HEK293 (cell line): ENCODE measurements at regions not wholly inside any gene's neighbourhood (a gene's known extent, or its start where the extent isn't known, plus 50 kb on each side); places are given as distances from the start of the nearest gene placed in this dataset.

Experiments used
- CTCF ChIA-PET: fragments of 350-600 bp; formaldehyde crosslinking; extraction: SDS; loops from one replicate; lab custom pipeline; 2021; ENCODE audit warnings: antibody characterized with exemption; lab: Yijun Ruan, JAX
- POLR2A ChIA-PET: fragments of 300-600 bp; formaldehyde crosslinking; extraction: SDS; loops from one replicate; lab custom pipeline; 2020; ENCODE audit warnings: antibody characterized with exemption, inconsistent platforms; lab: Yijun Ruan, JAX
- H3K27ac ChIP-seq: fragments of 200-500 bp; sonication (Bioruptor generic); 2 replicates; pipeline ENCODE4 v1.5.1; 2014; ENCODE audit warnings: low read depth, low read length, control low read depth, inconsistent platforms; ENCODE audit errors: extremely low read depth
- H3K36me3 ChIP-seq, 2 experiments: fragments of 200-500 bp in 1 of 2; sonication (Bioruptor generic) in 1 of 2; 1 replicate in 1 of 2; 2 replicates in 1 of 2; pipeline ENCODE4 v1.5.1; 2014 to 2017; ENCODE audit warnings: inconsistent platforms in 2 of 2, low read length in 2 of 2; ENCODE audit not compliant: control insufficient read depth in 2 of 2, insufficient read depth in 1 of 2
- H3K4me1 ChIP-seq: fragments of 200-500 bp; sonication (Bioruptor generic); 2 replicates; pipeline ENCODE4 v1.5.1; 2014; ENCODE audit warnings: mild to moderate bottlenecking, low read length, inconsistent platforms; ENCODE audit not compliant: control insufficient read depth, insufficient read depth
- H3K4me3 ChIP-seq: 2 replicates; pipeline ENCODE4 v1.5.1; 2011; ENCODE audit warnings: low read depth, mild to moderate bottlenecking, control low read depth, low read length, moderate library complexity
- H3K9me3 ChIP-seq: fragments of 200-500 bp; sonication (Bioruptor generic); 2 replicates; pipeline ENCODE4 v1.5.1; 2014; ENCODE audit warnings: low read depth, low read length, inconsistent platforms; ENCODE audit not compliant: control insufficient read depth, insufficient read depth
- EGR2 ChIP-seq: fragments of 450-650 bp; formaldehyde crosslinking; IDR thresholded peaks from 2 replicates; pipeline ENCODE4 v1.5.1; 2016; ENCODE audit warnings: low read depth, missing biosample characterization, missing genetic modification characterization
- PRDM4 ChIP-seq: fragments of 450-650 bp; formaldehyde crosslinking; IDR thresholded peaks from 2 replicates; pipeline ENCODE4 v1.5.1; 2017; ENCODE audit warnings: missing biosample characterization, missing genetic modification characterization
- SETDB1 ChIP-seq: IDR thresholded peaks from one replicate; pipeline ENCODE4 v1.6.1; 2017; ENCODE audit warnings: mild to moderate bottlenecking, low read length, moderate library complexity, mixed read lengths; ENCODE audit not compliant: insufficient read length
- SP3 ChIP-seq: fragments of 450-650 bp; formaldehyde crosslinking; IDR thresholded peaks from 2 replicates; pipeline ENCODE4 v1.5.1; 2016; ENCODE audit warnings: missing biosample characterization, missing genetic modification characterization
- TRIM28 ChIP-seq: IDR thresholded peaks from 2 replicates; pipeline ENCODE4 v1.6.1; 2011; ENCODE audit warnings: low read length, control low read depth, borderline replicate concordance
- ZBTB17 ChIP-seq: fragments of 450-650 bp; formaldehyde crosslinking; IDR thresholded peaks from 2 replicates; pipeline ENCODE4 v1.5.1; 2016; ENCODE audit warnings: missing biosample characterization, missing genetic modification characterization
- ZBTB20 ChIP-seq: fragments of 450-650 bp; formaldehyde crosslinking; IDR thresholded peaks from 2 replicates; pipeline ENCODE4 v1.5.1; 2016; ENCODE audit warnings: missing biosample characterization, missing genetic modification characterization
- ZNF132 ChIP-seq: fragments of 450-650 bp; formaldehyde crosslinking; IDR thresholded peaks from 2 replicates; pipeline ENCODE4 v1.5.1; 2017; ENCODE audit warnings: missing biosample characterization, missing genetic modification characterization, borderline replicate concordance
- ZNF202 ChIP-seq: fragments of 450-650 bp; formaldehyde crosslinking; IDR thresholded peaks from 2 replicates; pipeline ENCODE4 v1.5.1; 2016; ENCODE audit warnings: missing biosample characterization, missing genetic modification characterization, borderline replicate concordance
- ZNF266 ChIP-seq: fragments of 450-650 bp; formaldehyde crosslinking; IDR thresholded peaks from 2 replicates; pipeline ENCODE4 v1.5.1; 2016; ENCODE audit warnings: missing biosample characterization, missing genetic modification characterization, low read depth
- ZNF350 ChIP-seq: fragments of 450-650 bp; formaldehyde crosslinking; IDR thresholded peaks from 2 replicates; pipeline ENCODE4 v1.5.0; 2017; ENCODE audit warnings: missing biosample characterization, mild to moderate bottlenecking, missing genetic modification characterization
- ZNF521 ChIP-seq: fragments of 450-650 bp; formaldehyde crosslinking; IDR thresholded peaks from 2 replicates; pipeline ENCODE4 v1.5.1; 2017; ENCODE audit warnings: missing biosample characterization, mild to moderate bottlenecking, missing genetic modification characterization
- ZNF549 ChIP-seq: fragments of 450-650 bp; IDR thresholded peaks from 2 replicates; pipeline ENCODE4 v1.5.1; 2018; ENCODE audit warnings: missing biosample characterization, missing genetic modification characterization, mild to moderate bottlenecking, inconsistent platforms, moderate library complexity
- ZNF645 ChIP-seq: fragments of 450-650 bp; formaldehyde crosslinking; IDR thresholded peaks from 2 replicates; pipeline ENCODE4; 2016; ENCODE audit warnings: missing biosample characterization, missing genetic modification characterization
- ZNF664 ChIP-seq: fragments of 450-650 bp; formaldehyde crosslinking; IDR thresholded peaks from 2 replicates; pipeline ENCODE4 v1.5.1; 2016; ENCODE audit warnings: missing biosample characterization, missing genetic modification characterization
- ZNF707 ChIP-seq: fragments of 450-650 bp; formaldehyde crosslinking; IDR thresholded peaks from 2 replicates; pipeline ENCODE4 v1.5.1; 2016; ENCODE audit warnings: missing biosample characterization, missing genetic modification characterization
- TF ChIP-seq, protein P1 (sequence below): fragments of 450-650 bp; formaldehyde crosslinking; IDR thresholded peaks from 2 replicates; pipeline ENCODE4 v1.5.1; 2017; ENCODE audit warnings: missing biosample characterization, missing genetic modification characterization
- TF ChIP-seq, protein P2 (sequence below): fragments of 450-650 bp; formaldehyde crosslinking; IDR thresholded peaks from 2 replicates; pipeline ENCODE4 v1.5.1; 2016; ENCODE audit warnings: missing biosample characterization, missing genetic modification characterization
- TF ChIP-seq, protein P3 (sequence below): fragments of 450-650 bp; formaldehyde crosslinking; IDR thresholded peaks from 2 replicates; pipeline ENCODE4 v1.5.1; 2016; ENCODE audit warnings: missing biosample characterization, missing genetic modification characterization

DNA sequence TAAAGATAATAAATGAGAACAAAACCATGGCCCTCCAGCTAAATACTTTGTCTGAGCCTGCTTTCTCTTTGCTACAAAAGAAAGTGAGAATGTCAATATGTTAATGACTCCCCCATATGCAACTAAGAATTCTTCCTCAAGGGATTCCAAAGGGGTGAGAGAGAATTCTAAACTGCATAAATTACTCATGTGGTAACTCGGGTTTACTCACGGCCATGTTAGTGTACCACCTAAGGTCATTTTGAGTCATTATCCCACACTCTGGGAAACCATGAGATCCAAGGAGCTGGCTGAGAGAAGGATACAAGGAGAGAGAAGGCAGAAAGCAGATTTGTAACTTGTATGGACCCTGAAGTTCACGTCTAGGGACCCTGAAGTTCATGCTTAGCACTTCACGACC, 190.3 kb downstream of the DHX15 start (continued):
- TF ChIP-seq ZNF707 (tag by site-specific recombination) (no peak), ZBTB20 (tag by site-specific recombination) (no peak)

DNA sequence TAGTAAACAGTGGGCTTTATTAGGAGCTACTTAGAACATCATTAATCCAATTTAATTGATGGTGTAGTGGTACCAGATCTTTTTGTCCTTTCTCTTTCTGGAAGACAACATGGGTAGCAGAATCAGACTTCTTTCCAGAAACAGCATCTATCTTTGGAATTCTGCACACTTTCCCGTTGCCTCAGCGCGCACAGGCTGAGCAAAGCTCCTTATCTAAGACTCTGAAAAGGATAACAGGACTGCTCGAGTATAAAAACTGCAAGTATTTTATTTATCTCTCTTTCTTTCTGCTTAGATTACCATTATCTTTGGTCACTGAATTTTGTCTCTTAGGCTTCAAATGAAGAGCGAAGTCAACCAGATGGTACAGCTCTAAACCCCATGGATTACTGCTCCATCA, 191.7 kb downstream of the DHX15 start:
- CTCF ChIA-PET = interaction anchor here (0.6 to 0.7 kb wide), 2 partner anchors 20 to 161 kb away, joined by 3 read pairs; no protein-coding TSS in a partner anchor
- Histone ChIP-seq H3K36me3 (no peaks in the 10 kb centered on the region), H3K27ac (no peak overlapping the region), H3K4me3 (no peak overlapping the region), H3K4me1 (no peaks in the 10 kb centered on the region), H3K9me3 (no peaks in the 10 kb centered on the region)
- POLR2A ChIA-PET = no interaction called here
- no peak for TF ChIP-seq ZNF645 (tag by site-specific recombination)
- no peak for TF ChIP-seq ZNF664 (tag by site-specific recombination)
- no peak for TF ChIP-seq ZNF521 (tag by site-specific recombination)
- no peak for TF ChIP-seq ZBTB20 (tag by site-specific recombination)
- no peak for TF ChIP-seq TRIM28
- TF ChIP-seq ZNF266 (tag by site-specific recombination) = no peak
- no peak for TF ChIP-seq SP3
- no peak for TF ChIP-seq ZNF132 (tag by site-specific recombination)

DNA sequence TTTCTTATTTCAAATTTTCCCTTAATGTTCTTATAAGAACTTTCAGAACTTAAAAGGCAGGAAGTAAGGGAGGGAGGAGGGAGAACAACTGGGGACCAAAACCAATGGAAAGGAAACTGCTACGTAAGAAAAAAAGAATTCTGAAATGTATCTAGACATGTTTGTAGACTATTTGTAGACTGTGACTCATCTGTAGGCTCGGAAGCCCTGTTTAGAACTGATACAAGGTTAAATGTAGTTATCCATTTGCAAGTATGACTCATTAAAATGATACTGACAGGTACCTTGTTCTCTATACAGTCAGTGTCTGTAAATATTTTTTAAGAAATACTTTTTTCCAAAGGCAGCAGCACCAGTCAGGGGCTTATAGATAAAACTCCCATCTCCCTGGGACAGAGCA, 202.0 kb downstream of the DHX15 start:
- no peaks in the 10 kb centered on the region for H3K9me3 ChIP-seq
- H3K4me3 ChIP-seq = no peak overlapping the region
- H3K27ac ChIP-seq = no peak overlapping the region
- ChIA-PET POLR2A (no interaction called here), CTCF (no interaction called here)
- no peaks in the 10 kb centered on the region for H3K4me1 ChIP-seq
- no peaks in the 10 kb centered on the region for H3K36me3 ChIP-seq
- no peak for TF ChIP-seq ZBTB17 (tag by site-specific recombination)
- TF ChIP-seq, all 188 proteins: peak for 0

DNA sequence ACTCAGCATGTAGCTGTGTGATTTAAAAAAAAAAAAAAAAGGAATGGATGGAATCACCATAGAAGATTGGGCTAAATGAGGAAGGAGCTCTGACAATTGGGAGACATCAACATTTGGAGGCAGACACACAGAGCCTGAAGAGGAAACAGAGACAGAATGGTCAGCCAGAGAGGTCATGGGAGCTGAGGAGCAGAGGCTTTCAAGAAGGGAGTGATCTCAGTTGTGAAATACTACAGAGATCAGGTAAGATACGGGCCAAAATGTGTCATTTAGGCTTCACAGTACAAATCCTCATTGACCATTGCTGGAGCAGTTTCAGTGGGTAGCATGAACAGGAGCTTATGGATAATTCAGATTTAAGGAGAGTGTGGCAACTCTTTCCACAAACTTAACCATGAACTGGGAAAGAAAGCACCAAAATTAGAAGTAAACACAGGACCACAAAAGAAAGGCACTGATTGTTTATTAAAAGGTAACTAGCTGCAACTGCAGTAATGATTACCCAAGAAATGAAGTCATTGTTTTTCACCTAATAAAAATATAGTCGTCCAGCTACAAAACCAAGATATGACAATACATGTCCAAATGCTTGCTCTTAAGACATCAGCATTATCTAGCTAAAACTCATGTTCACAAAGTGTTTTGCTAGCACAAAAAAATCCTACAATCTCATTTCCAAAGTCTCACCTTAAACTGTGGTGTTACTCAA, 203.2 kb downstream of the DHX15 start:
- Histone ChIP-seq H3K4me1 (no peaks in the 10 kb centered on the region), H3K4me3 (no peak overlapping the region), H3K9me3 (no peaks in the 10 kb centered on the region), H3K36me3 (no peaks in the 10 kb centered on the region), H3K27ac (no peak overlapping the region)
- ChIA-PET CTCF (no interaction called here), POLR2A (no interaction called here)
- TF ChIP-seq, protein P1, sequence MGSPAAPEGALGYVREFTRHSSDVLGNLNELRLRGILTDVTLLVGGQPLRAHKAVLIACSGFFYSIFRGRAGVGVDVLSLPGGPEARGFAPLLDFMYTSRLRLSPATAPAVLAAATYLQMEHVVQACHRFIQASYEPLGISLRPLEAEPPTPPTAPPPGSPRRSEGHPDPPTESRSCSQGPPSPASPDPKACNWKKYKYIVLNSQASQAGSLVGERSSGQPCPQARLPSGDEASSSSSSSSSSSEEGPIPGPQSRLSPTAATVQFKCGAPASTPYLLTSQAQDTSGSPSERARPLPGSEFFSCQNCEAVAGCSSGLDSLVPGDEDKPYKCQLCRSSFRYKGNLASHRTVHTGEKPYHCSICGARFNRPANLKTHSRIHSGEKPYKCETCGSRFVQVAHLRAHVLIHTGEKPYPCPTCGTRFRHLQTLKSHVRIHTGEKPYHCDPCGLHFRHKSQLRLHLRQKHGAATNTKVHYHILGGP = no peak
- TF ChIP-seq ZNF202 (tag by site-specific recombination) (no peak), PRDM4 (tag by site-specific recombination) (no peak), SETDB1 (no peak), EGR2 (tag by site-specific recombination) (no peak), ZNF350 (tag by site-specific recombination) (no peak), ZNF549 (tag by site-specific recombination) (no peak)
- TF ChIP-seq, protein P2, sequence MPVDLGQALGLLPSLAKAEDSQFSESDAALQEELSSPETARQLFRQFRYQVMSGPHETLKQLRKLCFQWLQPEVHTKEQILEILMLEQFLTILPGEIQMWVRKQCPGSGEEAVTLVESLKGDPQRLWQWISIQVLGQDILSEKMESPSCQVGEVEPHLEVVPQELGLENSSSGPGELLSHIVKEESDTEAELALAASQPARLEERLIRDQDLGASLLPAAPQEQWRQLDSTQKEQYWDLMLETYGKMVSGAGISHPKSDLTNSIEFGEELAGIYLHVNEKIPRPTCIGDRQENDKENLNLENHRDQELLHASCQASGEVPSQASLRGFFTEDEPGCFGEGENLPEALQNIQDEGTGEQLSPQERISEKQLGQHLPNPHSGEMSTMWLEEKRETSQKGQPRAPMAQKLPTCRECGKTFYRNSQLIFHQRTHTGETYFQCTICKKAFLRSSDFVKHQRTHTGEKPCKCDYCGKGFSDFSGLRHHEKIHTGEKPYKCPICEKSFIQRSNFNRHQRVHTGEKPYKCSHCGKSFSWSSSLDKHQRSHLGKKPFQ (tag by site-specific recombination) = no peak
- TF ChIP-seq, protein P3, sequence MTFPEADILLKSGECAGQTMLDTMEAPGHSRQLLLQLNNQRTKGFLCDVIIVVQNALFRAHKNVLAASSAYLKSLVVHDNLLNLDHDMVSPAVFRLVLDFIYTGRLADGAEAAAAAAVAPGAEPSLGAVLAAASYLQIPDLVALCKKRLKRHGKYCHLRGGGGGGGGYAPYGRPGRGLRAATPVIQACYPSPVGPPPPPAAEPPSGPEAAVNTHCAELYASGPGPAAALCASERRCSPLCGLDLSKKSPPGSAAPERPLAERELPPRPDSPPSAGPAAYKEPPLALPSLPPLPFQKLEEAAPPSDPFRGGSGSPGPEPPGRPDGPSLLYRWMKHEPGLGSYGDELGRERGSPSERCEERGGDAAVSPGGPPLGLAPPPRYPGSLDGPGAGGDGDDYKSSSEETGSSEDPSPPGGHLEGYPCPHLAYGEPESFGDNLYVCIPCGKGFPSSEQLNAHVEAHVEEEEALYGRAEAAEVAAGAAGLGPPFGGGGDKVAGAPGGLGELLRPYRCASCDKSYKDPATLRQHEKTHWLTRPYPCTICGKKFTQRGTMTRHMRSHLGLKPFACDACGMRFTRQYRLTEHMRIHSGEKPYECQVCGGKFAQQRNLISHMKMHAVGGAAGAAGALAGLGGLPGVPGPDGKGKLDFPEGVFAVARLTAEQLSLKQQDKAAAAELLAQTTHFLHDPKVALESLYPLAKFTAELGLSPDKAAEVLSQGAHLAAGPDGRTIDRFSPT (tag by site-specific recombination) = no peak
